A673 (cell line): ENCODE measurements at regions not wholly inside any gene's neighbourhood (a gene's known extent, or its start where the extent isn't known, plus 50 kb on each side); places are given as distances from the start of the nearest gene placed in this dataset.

Source experiments
- BruUV-seq: library from RNA; stranded (reverse); fragments of 400-500 nt; replicated peaks from 2 replicates; lab custom pipeline; 2021; lab: Mats Ljungman, UMichigan
- CTCF ChIA-PET: fragments of 300-600 bp; sonication (Branson Sonifier 250); formaldehyde crosslinking; loops from one replicate; lab custom pipeline; 2022; ENCODE audit warnings: antibody characterized with exemption; lab: Charles Lee
- POLR2A ChIA-PET: fragments of 300-600 bp; sonication (Branson Sonifier 250); formaldehyde crosslinking; loops from one replicate; lab custom pipeline; 2022; ENCODE audit warnings: antibody characterized with exemption; ENCODE audit not compliant: low non-redundant PET; lab: Charles Lee
- DNase-seq: peaks from one replicate; pipeline ENCODE4 v3.0.0-alpha.2; 2015; ENCODE audit warnings: low spot score
- H3K27ac ChIP-seq: fragments of 200-600 bp; sonication (generic); 2 replicates; pipeline ENCODE4 v1.5.1; 2016; ENCODE audit warnings: mixed run types, low read depth, mild to moderate bottlenecking, mixed read lengths, antibody characterized with exemption, low read length; ENCODE audit not compliant: poor library complexity, severe bottlenecking
- H3K27me3 ChIP-seq: fragments of 200-600 bp; sonication (generic); replicated peaks from 2 replicates; pipeline ENCODE4 v1.6.1; 2017; ENCODE audit warnings: mixed run types, low read depth, mild to moderate bottlenecking, mixed read lengths, antibody characterized with exemption, low read length; ENCODE audit not compliant: insufficient read depth, poor library complexity
- H3K36me3 ChIP-seq: fragments of 200-600 bp; sonication (generic); 2 replicates; pipeline ENCODE4 v1.6.1; 2016; ENCODE audit warnings: mixed run types, mild to moderate bottlenecking, mixed read lengths, antibody characterized with exemption, low read length; ENCODE audit not compliant: insufficient read depth, poor library complexity, severe bottlenecking
- H3K4me1 ChIP-seq: fragments of 200-600 bp; sonication (generic); 2 replicates; pipeline ENCODE4 v1.6.1; 2017; ENCODE audit warnings: mixed run types, mild to moderate bottlenecking, mixed read lengths, antibody characterized with exemption, low read length; ENCODE audit not compliant: insufficient read depth, poor library complexity, severe bottlenecking
- H3K4me3 ChIP-seq: fragments of 200-600 bp; sonication (generic); 2 replicates; pipeline ENCODE4 v1.5.1; 2016; ENCODE audit warnings: low read depth, mixed run types, mild to moderate bottlenecking, mixed read lengths, low read length; ENCODE audit not compliant: poor library complexity, severe bottlenecking
- H3K9me3 ChIP-seq: fragments of 200-600 bp; sonication (generic); 2 replicates; pipeline ENCODE4 v1.6.1; 2016; ENCODE audit warnings: mixed run types, low read depth, mild to moderate bottlenecking, mixed read lengths, antibody characterized with exemption, low read length; ENCODE audit not compliant: poor library complexity, severe bottlenecking
- CTCF ChIP-seq: fragments of 300-800, 200-600 bp; sonication (generic); conservative IDR thresholded peaks from 2 replicates; pipeline ENCODE4 v1.5.1; 2017; ENCODE audit warnings: low read depth, mild to moderate bottlenecking, antibody characterized with exemption, low read length, moderate library complexity, mixed read lengths
- EZH2 ChIP-seq: fragments of 200-600 bp; sonication (generic); IDR thresholded peaks from 2 replicates; pipeline ENCODE4 v1.6.1; 2017; ENCODE audit warnings: borderline replicate concordance, low read depth, mild to moderate bottlenecking, mixed read lengths, antibody characterized with exemption, low read length; ENCODE audit not compliant: poor library complexity, severe bottlenecking
- intact Hi-C: fragments of 100-400 bp; cut with micrococcal nuclease; formaldehyde crosslinking; loops from one replicate; pipeline ENCODE4 v1.10.0; 2022; ENCODE audit not compliant: unreplicated experiment

GRCh38 chr6:159109391-159109790 lies 59.8 kb upstream of the FNDC1 start:
- H3K27me3 ChIP-seq = no peaks in the 10 kb centered on the region
- no peak overlapping the region for H3K4me3 ChIP-seq
- H3K9me3 ChIP-seq = no peaks in the 10 kb centered on the region
- no peak overlapping the region for H3K27ac ChIP-seq
- no TSS peak for BruUV-seq
- H3K36me3 ChIP-seq = no peaks in the 10 kb centered on the region
- CTCF ChIA-PET = interaction anchor here (1.1 kb wide), 2 partner anchors 66 to 101 kb away, joined by 4 read pairs; no protein-coding TSS in a partner anchor
- no peaks in the 10 kb centered on the region for H3K4me1 ChIP-seq
- POLR2A ChIA-PET = no interaction called here
- no peak for DNase-seq
- TF ChIP-seq CTCF (no peak), EZH2 (no peak)
- intact Hi-C loops = loop anchor here (10.0 kb wide), 1 partner anchor 405 kb away; no protein-coding TSS in a partner anchor

DNA sequence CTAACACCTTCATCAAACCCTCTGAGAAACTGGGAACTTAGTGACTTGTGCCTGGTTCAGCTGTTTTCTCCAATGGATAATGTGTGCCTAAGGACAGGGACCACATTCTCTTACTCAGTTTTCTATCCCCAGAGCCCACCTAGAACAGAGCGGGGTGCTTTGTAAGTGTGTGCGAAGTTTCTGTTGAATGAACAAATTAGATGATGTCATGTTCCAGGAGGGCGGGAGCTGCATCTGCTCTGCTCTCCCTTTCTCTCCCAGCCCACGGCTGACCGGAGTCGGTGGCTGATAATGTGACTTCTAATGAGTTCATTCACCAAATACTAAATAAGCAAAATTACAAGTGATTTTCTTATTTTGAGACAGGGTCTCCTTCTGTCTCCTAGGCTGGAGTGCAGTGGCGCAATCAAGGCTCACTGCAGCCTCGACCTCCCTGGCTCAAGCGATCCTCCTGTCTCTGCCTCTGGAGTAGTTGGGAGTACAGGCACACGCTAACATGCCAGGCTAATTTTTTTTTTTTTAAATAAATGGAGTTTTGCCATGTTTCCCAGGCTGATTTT lies 60.7 kb upstream of the FNDC1 start:
- POLR2A ChIA-PET = no interaction called here
- TF ChIP-seq CTCF = no peak
- TF ChIP-seq EZH2 = no peak
- BruUV-seq = no TSS peak
- H3K27me3 ChIP-seq = no peaks in the 10 kb centered on the region
- CTCF ChIA-PET = no interaction called here
- no peaks in the 10 kb centered on the region for H3K9me3 ChIP-seq
- H3K36me3 ChIP-seq = no peaks in the 10 kb centered on the region
- H3K4me3 ChIP-seq = no peak overlapping the region
- no peak overlapping the region for H3K27ac ChIP-seq
- DNase-seq = no peak
- H3K4me1 ChIP-seq = no peaks in the 10 kb centered on the region
- intact Hi-C loops = loop anchor here (10.0 kb wide), 1 partner anchor 404 kb away; no protein-coding TSS in a partner anchor

GRCh38 chr6:159107451-159108260 lies 61.5 kb upstream of the FNDC1 start:
- intact Hi-C loops = loop anchor here (10.0 kb wide), 1 partner anchor 403 kb away; no protein-coding TSS in a partner anchor
- Histone ChIP-seq H3K4me3 (no peak overlapping the region), H3K36me3 (no peaks in the 10 kb centered on the region), H3K4me1 (no peaks in the 10 kb centered on the region), H3K9me3 (no peaks in the 10 kb centered on the region), H3K27ac (no peak overlapping the region), H3K27me3 (no peaks in the 10 kb centered on the region)
- TF ChIP-seq EZH2 (no peak), CTCF (no peak)
- ChIA-PET CTCF (interaction anchor here (0.5 to 0.6 kb wide), 2 partner anchors 188 to 887 kb away, joined by 4 read pairs; no protein-coding TSS in a partner anchor), POLR2A (no interaction called here)
- no peak for DNase-seq
- BruUV-seq = no TSS peak
